Astrocyte of the cerebellum (primary cell): ENCODE measurements at regions not wholly inside any gene's neighbourhood (a gene's known extent, or its start where the extent isn't known, plus 50 kb on each side); places are given as distances from the start of the nearest gene placed in this dataset.

Experiments used
- DNase-seq: peaks from one replicate; pipeline ENCODE4 v3.0.0-alpha.2; 2011; ENCODE audit warnings: low read depth
- H3K4me3 ChIP-seq: 2 replicates; pipeline ENCODE4 v1.5.1; 2011; ENCODE audit warnings: mild to moderate bottlenecking, low read depth, low read length, moderate library complexity
- CTCF ChIP-seq: IDR thresholded peaks from 2 replicates; pipeline ENCODE4 v1.5.1; 2012; ENCODE audit warnings: low read length, low read depth, moderate library complexity, mild to moderate bottlenecking; ENCODE audit errors: missing control alignments
- in situ Hi-C: cut with HindIII; loops from 2 replicates; pipeline ENCODE4 v1.10.0; 2017; ENCODE audit warnings: low sequenced_read_pairs

GRCh38 chr18:70457788-70458187 lies 168.9 kb downstream of the SOCS6 start:
- H3K4me3 ChIP-seq: no peak overlapping the region
- no peak for TF ChIP-seq CTCF
- in situ Hi-C loops: no loop called here
- no peak for DNase-seq

GRCh38 chr18:70457223-70457622 lies 168.4 kb downstream of the SOCS6 start:
- DNase-seq: no peak
- in situ Hi-C loops: no loop called here
- no peak for TF ChIP-seq CTCF
- H3K4me3 ChIP-seq: no peak overlapping the region

- no peak for DNase-seq
- TF ChIP-seq CTCF: no peak
- H3K4me3 ChIP-seq: no peak overlapping the region
- in situ Hi-C loops: no loop called here
These were observed 167.5 kb downstream of the SOCS6 start for GRCh38 chr18:70456376-70456775.

GRCh38 chr18:70455731-70456130 lies 166.9 kb downstream of the SOCS6 start:
- in situ Hi-C loops: no loop called here
- DNase-seq: no peak
- TF ChIP-seq CTCF: no peak
- no peak overlapping the region for H3K4me3 ChIP-seq

GRCh38 chr18:70454704-70455322 lies 166.0 kb downstream of the SOCS6 start:
- peak; percentile 80 for TF ChIP-seq CTCF
- DNase-seq: peak; percentile 68
- in situ Hi-C loops: no loop called here
- no peak overlapping the region for H3K4me3 ChIP-seq

- H3K4me3 ChIP-seq: no peak overlapping the region
- no peak for DNase-seq
- no peak for TF ChIP-seq CTCF
- in situ Hi-C loops: no loop called here
These were observed 164.4 kb downstream of the SOCS6 start for GRCh38 chr18:70453058-70453775.
